IMR-90 (cell line): ENCODE measurements at regions not wholly inside any gene's neighbourhood (a gene's known extent, or its start where the extent isn't known, plus 50 kb on each side); places are given as distances from the start of the nearest gene placed in this dataset.

Source experiments
- BHLHE40 ChIP-seq: fragments of 150-350 bp; IDR thresholded peaks from 2 replicates; pipeline ENCODE4 v1.6.1; 2016; ENCODE audit warnings: mild to moderate bottlenecking, low read depth, low read length
- CEBPB ChIP-seq: IDR thresholded peaks from 2 replicates; pipeline ENCODE4 v1.6.1; 2012; ENCODE audit warnings: low read depth, low read length, improper control_type of control experiment
- CHD1 ChIP-seq: IDR thresholded peaks from 2 replicates; pipeline ENCODE4 v1.6.1; 2012; ENCODE audit warnings: low read depth, low read length, improper control_type of control experiment
- FOS ChIP-seq: fragments of 150-350 bp; IDR thresholded peaks from 2 replicates; pipeline ENCODE4 v1.6.1; 2016; ENCODE audit warnings: low read depth, low read length
- MAFK ChIP-seq: IDR thresholded peaks from 2 replicates; pipeline ENCODE4 v1.6.1; 2012; ENCODE audit warnings: low read depth, low read length, improper control_type of control experiment
- MAZ ChIP-seq: IDR thresholded peaks from 2 replicates; pipeline ENCODE4 v1.6.1; 2012; ENCODE audit warnings: low read depth, mild to moderate bottlenecking, low read length, improper control_type of control experiment, moderate library complexity, borderline replicate concordance
- MXI1 ChIP-seq: IDR thresholded peaks from 2 replicates; pipeline ENCODE4 v1.6.1; 2012; ENCODE audit warnings: low read depth, mild to moderate bottlenecking, low read length, moderate library complexity, borderline replicate concordance
- POLR2A ChIP-seq: IDR thresholded peaks from 2 replicates; pipeline ENCODE4 v1.6.1; 2012; ENCODE audit warnings: mild to moderate bottlenecking, low read depth, low read length
- RAD21 ChIP-seq: IDR thresholded peaks from 2 replicates; pipeline ENCODE4 v1.6.1; 2012; ENCODE audit warnings: low read length, improper control_type of control experiment
- RFX5 ChIP-seq: IDR thresholded peaks from 2 replicates; pipeline ENCODE4 v1.8.0; 2012; ENCODE audit warnings: low read depth, mild to moderate bottlenecking, low read length, moderate library complexity
- SMC3 ChIP-seq: fragments of 150-350 bp; IDR thresholded peaks from 2 replicates; pipeline ENCODE4 v1.6.1; 2016; ENCODE audit warnings: low read depth, mild to moderate bottlenecking, antibody characterized with exemption, low read length, moderate library complexity
- TF ChIP-seq, protein P1 (sequence below): conservative IDR thresholded peaks from 2 replicates; pipeline ENCODE4 v1.5.1; 2012; ENCODE audit warnings: mild to moderate bottlenecking, low read depth, low read length, improper control_type of control experiment

DNA sequence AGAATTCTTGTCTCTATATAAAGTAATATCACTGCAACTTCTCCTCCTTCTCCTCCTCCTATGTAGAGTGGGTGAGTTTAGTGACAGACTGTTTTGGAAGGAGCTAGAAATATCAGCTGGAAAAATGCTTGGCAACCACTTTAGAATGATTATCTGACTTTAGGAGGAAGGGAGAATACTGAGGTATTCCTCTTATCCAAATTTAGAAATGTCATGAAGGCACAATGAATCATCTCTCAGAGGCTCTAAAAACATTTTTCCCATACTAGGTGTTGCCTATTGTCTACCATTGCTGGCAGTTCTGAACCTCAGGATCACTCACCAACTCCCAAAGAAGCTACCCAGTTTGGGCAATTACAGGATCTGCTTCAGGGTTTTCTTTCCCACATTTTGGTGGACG is 306.6 kb upstream of the ATP2B1 start:
- no peak for TF ChIP-seq RAD21
- TF ChIP-seq POLR2A = no peak
- no peak for TF ChIP-seq BHLHE40
- TF ChIP-seq, protein P1, sequence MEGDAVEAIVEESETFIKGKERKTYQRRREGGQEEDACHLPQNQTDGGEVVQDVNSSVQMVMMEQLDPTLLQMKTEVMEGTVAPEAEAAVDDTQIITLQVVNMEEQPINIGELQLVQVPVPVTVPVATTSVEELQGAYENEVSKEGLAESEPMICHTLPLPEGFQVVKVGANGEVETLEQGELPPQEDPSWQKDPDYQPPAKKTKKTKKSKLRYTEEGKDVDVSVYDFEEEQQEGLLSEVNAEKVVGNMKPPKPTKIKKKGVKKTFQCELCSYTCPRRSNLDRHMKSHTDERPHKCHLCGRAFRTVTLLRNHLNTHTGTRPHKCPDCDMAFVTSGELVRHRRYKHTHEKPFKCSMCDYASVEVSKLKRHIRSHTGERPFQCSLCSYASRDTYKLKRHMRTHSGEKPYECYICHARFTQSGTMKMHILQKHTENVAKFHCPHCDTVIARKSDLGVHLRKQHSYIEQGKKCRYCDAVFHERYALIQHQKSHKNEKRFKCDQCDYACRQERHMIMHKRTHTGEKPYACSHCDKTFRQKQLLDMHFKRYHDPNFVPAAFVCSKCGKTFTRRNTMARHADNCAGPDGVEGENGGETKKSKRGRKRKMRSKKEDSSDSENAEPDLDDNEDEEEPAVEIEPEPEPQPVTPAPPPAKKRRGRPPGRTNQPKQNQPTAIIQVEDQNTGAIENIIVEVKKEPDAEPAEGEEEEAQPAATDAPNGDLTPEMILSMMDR = no peak
- TF ChIP-seq MAZ = no peak
- no peak for TF ChIP-seq FOS
- no peak for TF ChIP-seq RFX5
- TF ChIP-seq MXI1 = no peak
- TF ChIP-seq MAFK = no peak
- TF ChIP-seq CEBPB = no peak
- TF ChIP-seq SMC3 = no peak
- no peak for TF ChIP-seq CHD1
